ENCODE measurements at regions not wholly inside any gene's neighbourhood (a gene's known extent, or its start where the extent isn't known, plus 50 kb on each side); places are given as distances from the start of the nearest gene placed in this dataset.

GRCh38 chr1:209074575-209075250 is 508.8 kb upstream of the CAMK1G start:
- Histone ChIP-seq H3K27me3 (no peaks in the 10 kb centered on the region), H3K9me3 (no peaks in the 10 kb centered on the region), H3K27ac (no peak overlapping the region), H3K4me1 (no peaks in the 10 kb centered on the region), H3K36me3 (no peaks in the 10 kb centered on the region), H3K4me3 (no peak overlapping the region)
- no peak for TF ChIP-seq EP300 (IDR thresholded peaks at IDR 0.05)
- TF ChIP-seq POLR2AphosphoS5 (IDR thresholded peaks at IDR 0.05), result no peak
- TF ChIP-seq POLR2A (IDR thresholded peaks at IDR 0.05), result no peak
- TF ChIP-seq CTCF (IDR thresholded peaks at IDR 0.05), result no peak
- no peak for DNase-seq (ENCODE audit: low spot score in 2 of 2)

DNA sequence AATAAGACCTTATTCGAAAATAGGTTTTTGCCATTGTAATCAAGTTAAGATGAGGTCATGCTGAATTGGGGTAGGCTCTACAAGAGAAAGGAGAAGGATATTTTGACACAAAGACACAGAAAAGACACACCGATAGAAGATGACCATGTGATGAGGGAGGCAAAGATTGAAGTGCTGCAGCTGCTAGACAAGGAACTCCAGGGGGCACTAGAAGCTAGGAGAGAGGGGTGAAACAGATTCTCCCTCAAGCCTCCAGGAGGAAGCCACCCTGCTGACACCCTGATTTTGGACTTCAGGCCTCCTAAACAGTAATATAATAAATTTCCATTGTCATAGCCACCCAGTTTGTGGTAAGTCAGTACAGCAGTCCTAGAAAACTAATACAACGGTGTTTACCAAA is 506.8 kb upstream of the CAMK1G start:
- WGBS, result 94% methylated on average over 3 of the region's 3 CpGs
- TF ChIP-seq POLR2AphosphoS5 (IDR thresholded peaks at IDR 0.05) (no peak), CTCF (IDR thresholded peaks at IDR 0.05) (no peak), EP300 (IDR thresholded peaks at IDR 0.05) (no peak), POLR2A (IDR thresholded peaks at IDR 0.05) (no peak)
- no peak overlapping the region for H3K4me3 ChIP-seq
- H3K9me3 ChIP-seq, result no peaks in the 10 kb centered on the region
- no peaks in the 10 kb centered on the region for H3K4me1 ChIP-seq
- H3K27ac ChIP-seq, result no peak overlapping the region
- no peak for DNase-seq (ENCODE audit: low spot score in 2 of 2)
- no peaks in the 10 kb centered on the region for H3K27me3 ChIP-seq
- no peaks in the 10 kb centered on the region for H3K36me3 ChIP-seq

DNA sequence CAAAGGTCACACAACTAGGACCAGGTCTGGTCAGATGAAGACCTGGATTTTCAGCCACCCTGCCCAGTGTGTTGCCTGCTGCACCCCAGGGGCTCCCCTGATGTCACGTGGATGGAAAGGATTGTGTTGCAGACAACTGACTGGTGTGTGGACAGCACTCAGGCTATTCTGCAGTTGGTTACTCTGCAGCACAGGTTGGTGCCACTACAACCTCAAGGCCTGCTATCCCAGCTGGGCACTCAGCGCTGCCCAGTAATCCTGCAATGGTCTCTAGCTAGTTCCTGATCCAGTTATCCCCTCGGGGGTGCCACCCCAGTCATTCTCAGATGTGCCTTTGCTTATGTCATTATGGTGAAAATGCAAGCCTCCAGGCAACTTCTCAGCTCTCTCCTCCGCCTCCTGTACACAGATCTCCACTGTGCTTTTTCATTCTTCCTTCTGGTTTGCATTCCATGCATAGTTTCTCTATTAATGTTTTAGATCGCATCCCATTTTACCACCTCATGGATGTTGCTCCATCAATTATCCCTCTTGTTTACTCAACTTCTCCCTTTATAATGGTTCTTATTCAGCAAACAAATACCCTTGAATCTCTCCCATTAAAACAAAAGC is 503.2 kb upstream of the CAMK1G start:
- H3K9me3 ChIP-seq, result no peaks in the 10 kb centered on the region
- no peak for DNase-seq (ENCODE audit: low spot score in 2 of 2)
- H3K27me3 ChIP-seq, result no peaks in the 10 kb centered on the region
- TF ChIP-seq EP300 (IDR thresholded peaks at IDR 0.05) (no peak), CTCF (IDR thresholded peaks at IDR 0.05) (no peak), POLR2A (IDR thresholded peaks at IDR 0.05) (no peak), POLR2AphosphoS5 (IDR thresholded peaks at IDR 0.05) (no peak)
- no peak overlapping the region for H3K27ac ChIP-seq
- WGBS, result 74% methylated on average over 5 of the region's 5 CpGs
- H3K4me1 ChIP-seq, result no peaks in the 10 kb centered on the region
- H3K36me3 ChIP-seq, result no peaks in the 10 kb centered on the region
- H3K4me3 ChIP-seq, result no peak overlapping the region

DNA sequence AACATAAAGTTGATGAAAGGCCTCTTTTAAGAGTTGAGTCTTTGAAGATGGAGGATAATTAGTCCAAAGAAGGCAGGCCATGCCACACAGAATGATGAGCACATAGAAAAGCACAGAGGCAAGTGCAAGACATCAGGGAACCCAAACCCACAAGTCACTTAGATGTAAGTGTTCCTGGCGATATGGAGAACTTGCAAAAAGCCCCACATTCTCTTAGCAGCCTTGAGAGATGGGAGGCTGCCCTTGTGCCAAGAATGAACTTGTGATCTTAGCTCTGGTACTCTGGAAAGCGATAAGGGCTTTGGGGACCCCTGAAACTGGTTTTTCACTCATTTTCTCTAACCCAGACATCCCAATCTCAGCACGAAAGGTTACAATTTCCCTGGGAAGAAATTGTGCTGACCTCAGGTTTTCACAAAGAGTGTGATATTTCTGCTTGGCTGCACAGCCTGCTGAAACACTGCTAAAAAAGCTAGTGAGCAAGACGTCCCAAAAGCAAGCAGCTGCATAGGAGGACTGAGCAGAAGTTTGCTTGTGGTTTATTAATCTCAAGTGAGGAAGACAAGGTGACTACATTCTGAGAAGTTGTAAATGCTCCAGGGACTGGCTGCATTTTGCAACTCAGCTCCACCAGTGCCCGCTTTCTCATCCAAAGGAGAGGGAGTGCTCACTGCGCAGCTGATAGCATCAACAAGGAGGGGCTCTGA is 496.9 kb upstream of the CAMK1G start:
- Histone ChIP-seq H3K9me3 (no peaks in the 10 kb centered on the region), H3K27me3 (no peaks in the 10 kb centered on the region), H3K27ac (no peak overlapping the region), H3K36me3 (no peaks in the 10 kb centered on the region), H3K4me3 (no peak overlapping the region), H3K4me1 (no peaks in the 10 kb centered on the region)
- no peak for TF ChIP-seq EP300 (IDR thresholded peaks at IDR 0.05)
- no peak for TF ChIP-seq CTCF (IDR thresholded peaks at IDR 0.05)
- WGBS, result 73% methylated on average over 6 of the region's 6 CpGs
- no peak for DNase-seq (ENCODE audit: low spot score in 2 of 2)

DNA sequence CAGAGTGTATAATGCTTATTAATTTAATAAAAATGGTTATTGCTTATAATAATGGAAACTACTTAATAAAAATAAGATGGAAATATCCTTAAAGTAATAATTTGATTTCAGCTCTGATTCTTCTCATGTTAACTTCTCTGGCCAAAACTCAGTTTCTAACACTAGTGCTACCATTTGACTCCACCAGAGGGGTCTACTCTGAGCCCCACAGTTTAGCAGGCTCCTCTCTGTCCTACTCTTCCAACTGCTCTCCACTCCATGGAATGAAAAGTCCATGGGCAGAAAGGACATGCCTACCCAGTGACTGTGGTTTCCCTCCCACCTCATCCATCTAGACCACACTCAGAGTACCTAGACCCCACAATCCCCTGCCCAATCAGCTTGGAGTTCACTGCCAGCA is 489.1 kb upstream of the CAMK1G start:
- H3K9me3 ChIP-seq, result no peaks in the 10 kb centered on the region
- no peak for DNase-seq (ENCODE audit: low spot score in 2 of 2)
- no peaks in the 10 kb centered on the region for H3K27me3 ChIP-seq
- H3K4me1 ChIP-seq, result no peaks in the 10 kb centered on the region
- no peak overlapping the region for H3K4me3 ChIP-seq
- H3K27ac ChIP-seq, result no peak overlapping the region
- no peaks in the 10 kb centered on the region for H3K36me3 ChIP-seq
- TF ChIP-seq POLR2AphosphoS5 (IDR thresholded peaks at IDR 0.05), result no peak
- TF ChIP-seq EP300 (IDR thresholded peaks at IDR 0.05), result no peak
- no peak for TF ChIP-seq CTCF (IDR thresholded peaks at IDR 0.05)
- no peak for TF ChIP-seq POLR2A (IDR thresholded peaks at IDR 0.05)
